SK-N-SH (cell line): ENCODE measurements at regions not wholly inside any gene's neighbourhood (a gene's known extent, or its start where the extent isn't known, plus 50 kb on each side); places are given as distances from the start of the nearest gene placed in this dataset.

Experiments used
- CTCF ChIA-PET: fragments of 300-600, 350-600 bp; formaldehyde crosslinking; extraction: SDS; loops from one replicate; lab custom pipeline; 2021; lab: Yijun Ruan, JAX
- POLR2A ChIA-PET: fragments of 350-600 bp; sonication (Branson Sonifier 250); formaldehyde crosslinking; extraction: SDS; loops from one replicate; lab custom pipeline; 2020; ENCODE audit warnings: antibody characterized with exemption, inconsistent platforms; lab: Yijun Ruan, JAX
- DNase-seq: peaks from one replicate; pipeline ENCODE4 v3.0.0; 2012
- H2AFZ ChIP-seq: fragments of 200-600 bp; sonication (generic); 2 replicates; pipeline ENCODE4 v1.8.1; 2016; ENCODE audit warnings: antibody characterized with exemption, mild to moderate bottlenecking, low read depth
- H3F3A ChIP-seq: fragments of 200-600 bp; sonication (generic); replicated peaks from 2 replicates; pipeline ENCODE3; 2016; ENCODE audit warnings: antibody characterized with exemption, mild to moderate bottlenecking; ENCODE audit not compliant: insufficient read depth
- H3K27ac ChIP-seq, 2 experiments: fragments of 200-500 bp in 1 of 2; fragments of 200-600 bp in 1 of 2; sonication (Bioruptor generic) in 1 of 2; sonication (generic), shearing (Covaris generic) in 1 of 2; 2 replicates each; pipeline versions ENCODE4 v1.5.1 to v1.6.1; 2014 to 2016; ENCODE audit warnings: low read depth in 2 of 2, inconsistent platforms in 1 of 2, low read length in 1 of 2, mild to moderate bottlenecking in 1 of 2, mixed read lengths in 1 of 2
- H3K27me3 ChIP-seq: fragments of 200-600 bp; sonication (generic), shearing (Covaris generic); 2 replicates; pipeline ENCODE4 v1.6.1; 2016; ENCODE audit warnings: mixed run types; ENCODE audit not compliant: insufficient read depth
- H3K36me3 ChIP-seq, 2 experiments: fragments of 200-500 bp in 1 of 2; fragments of 200-600 bp in 1 of 2; sonication (Bioruptor generic) in 1 of 2; sonication (generic) in 1 of 2; replicated peaks in 1 of 2; 2 replicates each; pipeline versions ENCODE3 to v1.5.1; 2014 to 2016; ENCODE audit warnings: low read length in 1 of 2, mild to moderate bottlenecking in 1 of 2; ENCODE audit not compliant: insufficient read depth in 2 of 2, control insufficient read depth in 1 of 2
- H3K4me1 ChIP-seq, 2 experiments: fragments of 200-500 bp in 1 of 2; fragments of 200-600 bp in 1 of 2; sonication (Bioruptor generic) in 1 of 2; sonication (generic), shearing (Covaris generic) in 1 of 2; 2 replicates each; pipeline versions ENCODE4 v1.5.1 to v1.6.1; 2014 to 2016; ENCODE audit warnings: low read depth in 1 of 2, low read length in 1 of 2, mixed run types in 1 of 2; ENCODE audit not compliant: insufficient read depth in 2 of 2, control insufficient read depth in 1 of 2
- H3K4me2 ChIP-seq: fragments of 200-600 bp; sonication (generic), shearing (Covaris generic); 2 replicates; pipeline ENCODE4 v1.6.1; 2017; ENCODE audit warnings: mixed run types
- H3K4me3 ChIP-seq, 2 experiments: fragments of 200-500 bp in 1 of 2; fragments of 200-600 bp in 1 of 2; sonication (Bioruptor generic) in 1 of 2; sonication (generic), shearing (Covaris generic) in 1 of 2; 2 replicates each; pipeline versions ENCODE4 v1.5.1 to v1.8.1; 2014 to 2016; ENCODE audit warnings: low read depth in 2 of 2, inconsistent platforms in 1 of 2, low read length in 1 of 2, mild to moderate bottlenecking in 1 of 2, mixed read lengths in 1 of 2, moderate library complexity in 1 of 2
- H3K79me2 ChIP-seq: fragments of 200-600 bp; sonication (generic); 2 replicates; pipeline ENCODE4 v1.8.1; 2017; ENCODE audit warnings: mild to moderate bottlenecking; ENCODE audit not compliant: insufficient read depth
- H3K9ac ChIP-seq: fragments of 200-600 bp; sonication (generic); 2 replicates; pipeline ENCODE4 v1.6.1; 2017; ENCODE audit warnings: mixed run types
- H3K9me2 ChIP-seq: fragments of 200-600 bp; sonication (generic); 2 replicates; pipeline ENCODE4 v1.6.1; 2017; ENCODE audit warnings: mixed run types
- H3K9me3 ChIP-seq: fragments of 200-600 bp; sonication (generic); 2 replicates; pipeline ENCODE4 v1.6.1; 2017; ENCODE audit warnings: mixed run types, mild to moderate bottlenecking, moderate library complexity
- H4K20me1 ChIP-seq: fragments of 200-600 bp; sonication (generic); 2 replicates; pipeline ENCODE4 v1.6.1; 2017; ENCODE audit warnings: mild to moderate bottlenecking, mixed run types; ENCODE audit not compliant: insufficient read depth
- CHD2 ChIP-seq: fragments of 150-350 bp; IDR thresholded peaks from 2 replicates; pipeline ENCODE4 v1.6.1; 2018; ENCODE audit warnings: low read length; ENCODE audit not compliant: partially characterized antibody
- CTCF ChIP-seq: fragments of 200-600 bp; sonication (generic); IDR thresholded peaks from 2 replicates; pipeline ENCODE4 v1.6.1; 2017; ENCODE audit warnings: antibody characterized with exemption, mild to moderate bottlenecking, moderate library complexity
- ELF1 ChIP-seq: IDR thresholded peaks from 2 replicates; pipeline ENCODE4 v1.4.0; 2012
- EP300 ChIP-seq, 2 experiments: IDR thresholded peaks; 2 replicates each; pipeline versions ENCODE4 v1.4.0 to v1.6.1; 2012; ENCODE audit warnings: borderline replicate concordance in 1 of 2, low read depth in 1 of 2, low read length in 1 of 2
- EZH2phosphoT487 ChIP-seq: fragments of 200-600 bp; sonication (generic); IDR thresholded peaks from 2 replicates; pipeline ENCODE4 v1.6.1; 2017; ENCODE audit warnings: low read depth, mixed run types, mild to moderate bottlenecking, antibody characterized with exemption, moderate library complexity, borderline replicate concordance
- FOXJ3 ChIP-seq: sonication (generic); formaldehyde crosslinking; IDR thresholded peaks from 2 replicates; pipeline ENCODE4 v1.5.1; 2020; ENCODE audit warnings: mild to moderate bottlenecking, missing genetic modification reagents
- FOXM1 ChIP-seq: IDR thresholded peaks from 2 replicates; pipeline ENCODE4 v1.4.0; 2012; ENCODE audit warnings: low read depth, mild to moderate bottlenecking
- GABPA ChIP-seq: IDR thresholded peaks from 2 replicates; pipeline ENCODE4 v1.4.0; 2012; ENCODE audit warnings: low read depth, mild to moderate bottlenecking
- GATA2 ChIP-seq: sonication (generic); formaldehyde crosslinking; IDR thresholded peaks from 2 replicates; pipeline ENCODE4 v1.5.0; 2020; ENCODE audit warnings: mild to moderate bottlenecking, missing genetic modification reagents
- IRF3 ChIP-seq: fragments of 150-350 bp; IDR thresholded peaks from 2 replicates; pipeline ENCODE4 v1.6.1; 2016; ENCODE audit warnings: mild to moderate bottlenecking, low read depth, low read length
- JUND ChIP-seq: IDR thresholded peaks from 2 replicates; pipeline ENCODE4 v1.4.0; 2012
- MAX ChIP-seq: IDR thresholded peaks from 2 replicates; pipeline ENCODE4 v1.4.0; 2012; ENCODE audit warnings: low read depth
- MEF2A ChIP-seq: IDR thresholded peaks from 2 replicates; pipeline ENCODE4 v1.4.0; 2012; ENCODE audit warnings: low read depth, borderline replicate concordance
- MXI1 ChIP-seq: IDR thresholded peaks from 2 replicates; pipeline ENCODE4 v1.6.1; 2012; ENCODE audit warnings: mild to moderate bottlenecking, low read depth, low read length, improper control_type of control experiment
- NFIC ChIP-seq: IDR thresholded peaks from 2 replicates; pipeline ENCODE4 v1.4.0; 2012; ENCODE audit warnings: borderline replicate concordance
- NRF1 ChIP-seq: IDR thresholded peaks from 2 replicates; pipeline ENCODE4 v1.6.1; 2012; ENCODE audit warnings: low read depth, mild to moderate bottlenecking, low read length
- PBX3 ChIP-seq: IDR thresholded peaks from 2 replicates; pipeline ENCODE4; 2012
- POLR2AphosphoS5 ChIP-seq: IDR thresholded peaks from 2 replicates; pipeline ENCODE4 v1.6.1; 2012; ENCODE audit warnings: low read depth, low read length
- RAD21 ChIP-seq: IDR thresholded peaks from 2 replicates; pipeline ENCODE4 v1.6.1; 2012; ENCODE audit warnings: mild to moderate bottlenecking, low read length
- RCOR1 ChIP-seq: fragments of 150-350 bp; IDR thresholded peaks from 2 replicates; pipeline ENCODE4 v1.6.1; 2017; ENCODE audit warnings: antibody characterized with exemption, low read length
- RFX5 ChIP-seq: IDR thresholded peaks from 2 replicates; pipeline ENCODE4 v1.6.1; 2012; ENCODE audit warnings: mild to moderate bottlenecking, improper control_type of control experiment, low read length
- RXRA ChIP-seq: IDR thresholded peaks from 2 replicates; pipeline ENCODE4 v1.4.0; 2012; ENCODE audit warnings: low read depth, mild to moderate bottlenecking, borderline replicate concordance
- SIN3A ChIP-seq: IDR thresholded peaks from 2 replicates; pipeline ENCODE4 v1.6.1; 2012; ENCODE audit warnings: low read depth, mild to moderate bottlenecking, low read length, moderate library complexity, borderline replicate concordance
- SMC3 ChIP-seq: IDR thresholded peaks from 2 replicates; pipeline ENCODE4 v1.6.1; 2012; ENCODE audit warnings: low read depth, low read length, improper control_type of control experiment
- TAF1 ChIP-seq: IDR thresholded peaks from 2 replicates; pipeline ENCODE4 v1.6.1; 2012; ENCODE audit warnings: low read depth, mild to moderate bottlenecking, low read length, moderate library complexity, borderline replicate concordance
- TCF12 ChIP-seq: IDR thresholded peaks from 2 replicates; pipeline ENCODE4 v1.4.0; 2012
- TEAD4 ChIP-seq: IDR thresholded peaks from 2 replicates; pipeline ENCODE4 v1.4.0; 2012; ENCODE audit warnings: mild to moderate bottlenecking, borderline replicate concordance; ENCODE audit not compliant: insufficient read depth
- USF2 ChIP-seq: fragments of 150-350 bp; IDR thresholded peaks from 2 replicates; pipeline ENCODE4 v1.6.1; 2017; ENCODE audit warnings: antibody characterized with exemption, low read length, low read depth, borderline replicate concordance
- ZBTB33 ChIP-seq: IDR thresholded peaks from 2 replicates; pipeline ENCODE4 v1.4.0; 2012; ENCODE audit warnings: low read depth, borderline replicate concordance
- WGBS: methylation state at CpG from one replicate; pipeline ENCODE4 v1.1.6; 2017; ENCODE audit warnings: low lambda C conversion rate; 5-methylcytosine and 5-hydroxymethylcytosine counted together

GRCh38 chr18:44452346-44452745 is 228.3 kb upstream of the SETBP1 start:
- Histone ChIP-seq H4K20me1 (no peaks in the 10 kb centered on the region), H3K4me1 (peaks cover 0 to 5% of the 10 kb centered on the region in 2 experiments; a peak in 2 of 4 replicates), H3K79me2 (no peaks in the 10 kb centered on the region), H3K9me3 (no peaks in the 10 kb centered on the region), H3K4me2 (no peak overlapping the region), H2AFZ (no peak overlapping the region), H3K36me3 (no peaks in the 10 kb centered on the region), H3K27ac (no peak overlapping the region), H3K27me3 (no peaks in the 10 kb centered on the region), H3K9me2 (no peaks in the 10 kb centered on the region), H3K4me3 (no peak overlapping the region), H3K9ac (no peak overlapping the region), H3F3A (peaks cover 3% of the 10 kb centered on the region)
- 58% methylated on average over 2 of the region's 2 CpGs for WGBS
- DNase-seq: no peak
- ChIA-PET CTCF (no interaction called here), POLR2A (no interaction called here)
- no peak for TF ChIP-seq RFX5
- TF ChIP-seq EP300 (IDR thresholded peaks at IDR 0.05; ENCODE audit: borderline replicate concordance in 1 of 2, low read depth in 1 of 2, low read length in 1 of 2): no peak
- peak; percentile 74 for TF ChIP-seq TCF12
- no peak for TF ChIP-seq NRF1
- no peak for TF ChIP-seq POLR2AphosphoS5
- no peak for TF ChIP-seq FOXJ3 (CRISPR knock-in tag)
- no peak for TF ChIP-seq RXRA
- no peak for TF ChIP-seq CHD2
- TF ChIP-seq SIN3A: no peak
- no peak for TF ChIP-seq ELF1
- TF ChIP-seq TAF1: no peak
- no peak for TF ChIP-seq CTCF
- no peak for TF ChIP-seq RAD21
- no peak for TF ChIP-seq EZH2phosphoT487
- TF ChIP-seq FOXM1: no peak
- peak; percentile 77; the same call in 1 of the 2 replicates for TF ChIP-seq PBX3
- TF ChIP-seq GATA2 (CRISPR knock-in tag): no peak
- peak; percentile 19 for TF ChIP-seq JUND
- TF ChIP-seq GABPA: no peak
- TF ChIP-seq RCOR1: no peak
- no peak for TF ChIP-seq MXI1
- TF ChIP-seq ZBTB33: no peak
- no peak for TF ChIP-seq MAX
- TF ChIP-seq SMC3: no peak
- peak; percentile 67 for TF ChIP-seq NFIC
- TF ChIP-seq IRF3: no peak
- TF ChIP-seq USF2: no peak
- TF ChIP-seq TEAD4: no peak
- no peak for TF ChIP-seq MEF2A
